A549 (cell line): ENCODE measurements at regions not wholly inside any gene's neighbourhood (a gene's known extent, or its start where the extent isn't known, plus 50 kb on each side); places are given as distances from the start of the nearest gene placed in this dataset.

Source experiments
- ATAC-seq, 2 experiments: fragments of 200-7000 bp in 1 of 2; fragments of >200 bp in 1 of 2; cut with Nextera tagmentation in 1 of 2; cut with Tn5 transposase in 1 of 2; 3 replicates each; pipeline versions ENCODE4 v1.8.0 to v1.9.1; 2018 to 2020; ENCODE audit warnings: mild to moderate bottlenecking in 1 of 2, moderate library complexity in 1 of 2
- CTCF ChIA-PET: fragments of 300-600 bp; sonication (Branson Sonifier 250); formaldehyde crosslinking; extraction: SDS; loops from one replicate; lab custom pipeline; 2021; ENCODE audit warnings: antibody characterized with exemption, inconsistent platforms; lab: Yijun Ruan, JAX
- POLR2A ChIA-PET: fragments of 350-600 bp; formaldehyde crosslinking; extraction: SDS; loops from one replicate; lab custom pipeline; 2021; ENCODE audit warnings: antibody characterized with exemption, inconsistent platforms; lab: Yijun Ruan, JAX
- DNase-seq, 2 experiments: peaks; one replicate each; pipeline versions ENCODE4 v3.0.0 to v3.0.0-alpha.2; 2011 to 2016; ENCODE audit warnings: low read depth in 1 of 2, low spot score in 1 of 2
- FAIRE-seq: peaks from 2 replicates; lab custom pipeline; 2011; peaks lifted over from hg19 to GRCh38; lab: Jason Lieb, UNC
- H3K27ac ChIP-seq, 2 experiments: fragments of >200 bp; sonication (Bioruptor Twin); formaldehyde crosslinking; 3 replicates each; pipeline ENCODE4 v1.5.1; 2016 to 2017
- H3K4me1 ChIP-seq: fragments of >200 bp; sonication (Bioruptor Twin); formaldehyde crosslinking; 3 replicates; pipeline ENCODE4 v1.6.1; 2016
- H3K4me2 ChIP-seq: fragments of >200 bp; sonication (Bioruptor Twin); formaldehyde crosslinking; 3 replicates; pipeline ENCODE4 v1.6.1; 2016
- H3K4me3 ChIP-seq: fragments of >200 bp; sonication (Bioruptor Twin); formaldehyde crosslinking; 3 replicates; pipeline ENCODE4 v1.5.1; 2016
- H3K9me3 ChIP-seq: fragments of >200 bp; sonication (Bioruptor Twin); formaldehyde crosslinking; 3 replicates; pipeline ENCODE4 v1.6.1; 2016
- ATOH8 ChIP-seq: fragments of 250-450 bp; sonication (Bioruptor Pico); IDR thresholded peaks from 2 replicates; pipeline ENCODE4 v1.5.0; 2020; ENCODE audit warnings: low read depth, mild to moderate bottlenecking, moderate library complexity
- BCL3 ChIP-seq: fragments of >200 bp; sonication (Bioruptor Twin); formaldehyde crosslinking; IDR thresholded peaks from 3 replicates; pipeline ENCODE4 v1.6.1; 2016
- CHD2 ChIP-seq: fragments of 150-350 bp; IDR thresholded peaks from 2 replicates; pipeline ENCODE4 v1.6.1; 2014; ENCODE audit warnings: low read length; ENCODE audit not compliant: partially characterized antibody
- CTCF ChIP-seq: fragments of >200 bp; sonication (Bioruptor Twin); formaldehyde crosslinking; IDR thresholded peaks from 3 replicates; pipeline ENCODE4 v1.5.1; 2016
- EHMT2 ChIP-seq: fragments of 200-600 bp; sonication (generic); IDR thresholded peaks from 2 replicates; pipeline ENCODE4 v1.6.1; 2016; ENCODE audit warnings: antibody characterized with exemption, low read depth, mild to moderate bottlenecking, moderate library complexity
- ELK1 ChIP-seq: fragments of 150-350 bp; IDR thresholded peaks from 2 replicates; pipeline ENCODE4 v1.6.1; 2014; ENCODE audit warnings: low read depth, mild to moderate bottlenecking, low read length
- ESRRA ChIP-seq: fragments of 150-350 bp; IDR thresholded peaks from 2 replicates; pipeline ENCODE4 v1.6.1; 2014; ENCODE audit warnings: mild to moderate bottlenecking, low read length, borderline replicate concordance
- FOSB ChIP-seq: fragments of 250-450 bp; sonication (Bioruptor Pico); IDR thresholded peaks from 2 replicates; pipeline ENCODE4 v1.5.0; 2020; ENCODE audit warnings: mild to moderate bottlenecking, moderate library complexity
- FOXS1 ChIP-seq: fragments of 250-450 bp; sonication (Bioruptor Pico); IDR thresholded peaks from 2 replicates; pipeline ENCODE4 v1.5.0; 2020; ENCODE audit warnings: mild to moderate bottlenecking, moderate library complexity
- GATA3 ChIP-seq: IDR thresholded peaks from 2 replicates; pipeline ENCODE4 v1.6.1; 2012; ENCODE audit warnings: borderline replicate concordance
- HOXA7 ChIP-seq: fragments of 250-450 bp; sonication (Bioruptor Pico); IDR thresholded peaks from 2 replicates; pipeline ENCODE4 v1.5.0; 2020; ENCODE audit warnings: mild to moderate bottlenecking, moderate library complexity
- HOXB13 ChIP-seq: fragments of 250-450 bp; sonication (Bioruptor Pico); IDR thresholded peaks from 2 replicates; pipeline ENCODE4 v1.5.0; 2020; ENCODE audit warnings: low read depth, mild to moderate bottlenecking, moderate library complexity
- JUN ChIP-seq, 2 experiments: fragments of >200 bp; sonication (Bioruptor Twin); formaldehyde crosslinking; IDR thresholded peaks; 2 replicates in 1 of 2; 3 replicates in 1 of 2; pipeline ENCODE4 v1.6.1; 2016 to 2017
- KDM1A ChIP-seq: fragments of 200-600 bp; sonication (generic); IDR thresholded peaks from 2 replicates; pipeline ENCODE4 v1.6.1; 2016; ENCODE audit warnings: low read depth, mild to moderate bottlenecking
- MAZ ChIP-seq: fragments of 150-350 bp; IDR thresholded peaks from 2 replicates; pipeline ENCODE4 v1.6.1; 2014; ENCODE audit warnings: antibody characterized with exemption, low read depth, low read length, borderline replicate concordance
- NFE2L2 ChIP-seq: fragments of 150-350 bp; conservative IDR thresholded peaks from 2 replicates; pipeline ENCODE4 v1.6.1; 2014; ENCODE audit warnings: low read length
- PBX3 ChIP-seq: IDR thresholded peaks from 2 replicates; pipeline ENCODE4 v1.6.1; 2012
- POLR2A ChIP-seq: IDR thresholded peaks from 2 replicates; pipeline ENCODE4 v1.6.1; 2012; ENCODE audit warnings: mild to moderate bottlenecking, low read length
- POLR2AphosphoS2 ChIP-seq: conservative IDR thresholded peaks from 2 replicates; pipeline ENCODE4 v1.6.1; 2012; ENCODE audit warnings: low read length, improper control_type of control experiment, inconsistent platforms
- RAD21 ChIP-seq, 2 experiments: fragments of >200 bp in 1 of 2; sonication (Bioruptor Twin) in 1 of 2; formaldehyde crosslinking in 1 of 2; IDR thresholded peaks in 1 of 2; conservative IDR thresholded peaks in 1 of 2; 2 replicates in 1 of 2; 3 replicates in 1 of 2; pipeline ENCODE4 v1.6.1; 2012 to 2018; ENCODE audit warnings: inconsistent platforms in 1 of 2
- RCOR1 ChIP-seq: fragments of 150-350 bp; IDR thresholded peaks from 2 replicates; pipeline ENCODE4 v1.6.1; 2014; ENCODE audit warnings: antibody characterized with exemption, low read length, low read depth
- SMC3 ChIP-seq: fragments of >200 bp; sonication (Bioruptor Twin); formaldehyde crosslinking; IDR thresholded peaks from 3 replicates; pipeline ENCODE4 v1.6.1; 2018; ENCODE audit warnings: inconsistent platforms
- ZNF302 ChIP-seq: fragments of 250-450 bp; sonication (Bioruptor Pico); IDR thresholded peaks from 2 replicates; pipeline ENCODE4 v1.9.0; 2021; ENCODE audit warnings: inconsistent platforms, mild to moderate bottlenecking, moderate library complexity
- WGBS: methylation state at CpG from one replicate; pipeline ENCODE4 v1.1.6; 2017; ENCODE audit errors: missing lambda C conversion rate; 5-methylcytosine and 5-hydroxymethylcytosine counted together

- Histone ChIP-seq H3K9me3 (no peaks in the 10 kb centered on the region), H3K4me2 (no peak overlapping the region), H3K27ac (no peak overlapping the region), H3K4me3 (no peak overlapping the region), H3K4me1 (0 out of 3 replicates have a peak, but pooled peaks cover 4% of the 10 kb centered on the region)
- ATAC-seq (no peak), DNase-seq (no peak), FAIRE-seq (no peak)
- POLR2A ChIA-PET: no interaction called here
- CTCF ChIA-PET: interaction anchor here (0.6 to 0.8 kb wide), 2 partner anchors 11 to 414 kb away, joined by 3 read pairs; no protein-coding TSS in a partner anchor
- TF ChIP-seq HOXA7 (CRISPR knock-in tag) (no peak), ZNF302 (CRISPR knock-in tag) (no peak), BCL3 (no peak), FOXS1 (CRISPR knock-in tag) (no peak), HOXB13 (CRISPR knock-in tag) (no peak), ELK1 (no peak), POLR2AphosphoS2 (no peak), MAZ (no peak), GATA3 (no peak), ESRRA (no peak), SMC3 (no peak), CHD2 (no peak), FOSB (CRISPR knock-in tag) (no peak), EHMT2 (no peak)
- 81% methylated on average over 2 of the region's 2 CpGs for WGBS
These were observed 130.2 kb upstream of the TOPAZ1 start for GRCh38 chr3:44111482-44111881.

GRCh38 chr3:44114142-44114541 lies 127.5 kb upstream of the TOPAZ1 start:
- FAIRE-seq (no peak), DNase-seq (peak in 1 of 2 experiments; percentile 29)
- TF ChIP-seq CTCF (peak; percentile 23; the same call in 2 of the 3 replicates), JUN (IDR thresholded peaks at IDR 0.05) (no peak), RAD21 (conservative IDR thresholded peaks at IDR 0.05 in 1 of 2, IDR thresholded peaks at IDR 0.05 in 1 of 2) (0 out of 5 replicates have a peak, but pooled peaks of 1 of the 2 experiments have one; percentile 14)
- TF ChIP-seq, all 56 proteins: peak for 2
- CTCF ChIA-PET: interaction anchor here (0.8 kb wide), 1 partner anchor 8 kb away, joined by 3 read pairs; no protein-coding TSS in a partner anchor
- H3K27ac ChIP-seq: no peak overlapping the region
- H3K4me3 ChIP-seq: no peak overlapping the region
- H3K9me3 ChIP-seq: no peaks in the 10 kb centered on the region
- POLR2A ChIA-PET: no interaction called here
- H3K4me1 ChIP-seq: no peaks in the 10 kb centered on the region
- H3K4me2 ChIP-seq: no peak overlapping the region
- 95% methylated on average over 3 of the region's 12 CpGs for WGBS
- ATAC-seq: peak in 1 of 2 experiments; percentile 78; a peak in 3 of 6 replicates

GRCh38 chr3:44117239-44117638 lies 124.4 kb upstream of the TOPAZ1 start:
- TF ChIP-seq POLR2A (no peak), HOXA7 (CRISPR knock-in tag) (no peak), ESRRA (no peak), PBX3 (no peak), KDM1A (no peak), RCOR1 (no peak), ATOH8 (no peak), CHD2 (no peak), CTCF (no peak), JUN (IDR thresholded peaks at IDR 0.05) (no peak), NFE2L2 (no peak)
- TF ChIP-seq, all 56 proteins: peak for 0
- no peak overlapping the region for H3K4me2 ChIP-seq
- H3K27ac ChIP-seq: no peak overlapping the region
- H3K4me3 ChIP-seq: no peak overlapping the region
- DNase-seq (no peak), ATAC-seq (no peak), FAIRE-seq (no peak)
- CTCF ChIA-PET: no interaction called here
- WGBS: 76% methylated on average over 2 of the region's 2 CpGs
- POLR2A ChIA-PET: no interaction called here
- H3K4me1 ChIP-seq: no peaks in the 10 kb centered on the region; the same call in 2 of the 3 replicates
- no peaks in the 10 kb centered on the region for H3K9me3 ChIP-seq
